GM23338 (cell line): ENCODE measurements at regions not wholly inside any gene's neighbourhood (a gene's known extent, or its start where the extent isn't known, plus 50 kb on each side); places are given as distances from the start of the nearest gene placed in this dataset.

Source experiments
- ATAC-seq: fragments of 200-7000 bp; cut with Tn5 transposase; 3 replicates; pipeline ENCODE4 v1.9.1; 2020
- DNase-seq: peaks from one replicate; pipeline ENCODE4 v3.0.0-alpha.2; 2015; ENCODE audit warnings: low spot score
- H2AFZ ChIP-seq: fragments of 200-600 bp; sonication (generic); 2 replicates; pipeline ENCODE4 v1.8.0; 2016; ENCODE audit warnings: antibody characterized with exemption, mild to moderate bottlenecking, moderate library complexity
- H3F3A ChIP-seq: fragments of 200-600 bp; sonication (generic); replicated peaks from 2 replicates; pipeline ENCODE4 v1.8.0; 2017; ENCODE audit warnings: antibody characterized with exemption, mixed run types, low read depth
- H3K27ac ChIP-seq: fragments of 200-600 bp; sonication (generic); 2 replicates; pipeline ENCODE4 v1.6.1; 2016; ENCODE audit warnings: low read depth
- H3K27me3 ChIP-seq: fragments of 200-600 bp; sonication (generic); 2 replicates; pipeline ENCODE4 v1.8.0; 2016; ENCODE audit warnings: mild to moderate bottlenecking, mixed run types, moderate library complexity; ENCODE audit not compliant: insufficient read depth
- H3K36me3 ChIP-seq: fragments of 200-600 bp; sonication (generic); 2 replicates; pipeline ENCODE4 v1.8.0; 2016; ENCODE audit warnings: mild to moderate bottlenecking; ENCODE audit not compliant: insufficient read depth
- H3K4me1 ChIP-seq: fragments of 200-600 bp; sonication (generic); 2 replicates; pipeline ENCODE4 v1.8.0; 2016; ENCODE audit warnings: mild to moderate bottlenecking, moderate library complexity; ENCODE audit not compliant: insufficient read depth
- H3K4me2 ChIP-seq: fragments of 200-600 bp; sonication (generic); 2 replicates; pipeline ENCODE4 v1.7.1; 2017; ENCODE audit warnings: mixed run types
- H3K4me3 ChIP-seq: fragments of 200-600 bp; sonication (generic); 2 replicates; pipeline ENCODE4 v1.6.1; 2016; ENCODE audit warnings: mixed run types
- H3K79me2 ChIP-seq: fragments of 200-600 bp; sonication (generic); replicated peaks from 2 replicates; pipeline ENCODE4 v1.8.0; 2017; ENCODE audit warnings: mild to moderate bottlenecking; ENCODE audit not compliant: insufficient read depth
- H3K9me2 ChIP-seq: fragments of 200-600 bp; sonication (generic); 2 replicates; pipeline ENCODE4 v1.8.0; 2017; ENCODE audit not compliant: insufficient read depth
- H4K20me1 ChIP-seq: fragments of 200-600 bp; sonication (generic); replicated peaks from 2 replicates; pipeline ENCODE4 v1.8.0; 2017; ENCODE audit warnings: mild to moderate bottlenecking; ENCODE audit not compliant: insufficient read depth
- H3K27ac Mint-ChIP-seq: 2 replicates; pipeline ENCODE4 v1.8.0; 2020; ENCODE audit warnings: inconsistent platforms, mild to moderate bottlenecking, moderate library complexity, mixed read lengths
- H3K27me3 Mint-ChIP-seq: 3 replicates; pipeline ENCODE4 v1.8.0; 2022; ENCODE audit warnings: low read depth, mild to moderate bottlenecking, moderate library complexity, mixed read lengths, inconsistent platforms; ENCODE audit not compliant: insufficient read depth, poor library complexity
- H3K36me3 Mint-ChIP-seq: 3 replicates; pipeline ENCODE4 v1.8.0; 2021; ENCODE audit warnings: low read depth, mild to moderate bottlenecking, inconsistent platforms, moderate library complexity, mixed read lengths
- H3K4me1 Mint-ChIP-seq: 3 replicates; pipeline ENCODE4 v1.8.0; 2020; ENCODE audit warnings: mild to moderate bottlenecking, inconsistent platforms, mixed read lengths
- H3K4me3 Mint-ChIP-seq: 3 replicates; pipeline ENCODE4 v1.8.0; 2021; ENCODE audit warnings: moderate library complexity, mild to moderate bottlenecking, inconsistent platforms, mixed read lengths
- H3K9me3 Mint-ChIP-seq: 3 replicates; pipeline ENCODE4 v1.8.0; 2020; ENCODE audit warnings: moderate library complexity, mild to moderate bottlenecking, inconsistent platforms, mixed read lengths
- CREB1 ChIP-seq: fragments of 250-450 bp; sonication (Bioruptor Pico); IDR thresholded peaks from 2 replicates; pipeline ENCODE4 v1.5.0; 2020; ENCODE audit warnings: low read depth, mild to moderate bottlenecking, moderate library complexity
- CTCF ChIP-seq, 2 experiments: fragments of 200-600 bp in 1 of 2; sonication (generic) in 1 of 2; conservative IDR thresholded peaks; 2 replicates each; pipeline versions ENCODE4 v1.5.1 to v1.6.1; 2016 to 2017; ENCODE audit warnings: antibody characterized with exemption in 2 of 2, low read depth in 2 of 2, mild to moderate bottlenecking in 2 of 2, moderate library complexity in 1 of 2
- ETS1 ChIP-seq: IDR thresholded peaks from 2 replicates; pipeline ENCODE4 v1.6.1; 2016; ENCODE audit warnings: antibody characterized with exemption
- EZH2 ChIP-seq: fragments of 200-600 bp; sonication (generic); IDR thresholded peaks from one replicate; pipeline ENCODE4 v1.8.0; 2017; ENCODE audit warnings: antibody characterized with exemption, mild to moderate bottlenecking, low read depth; ENCODE audit not compliant: unreplicated experiment
- NANOG ChIP-seq: IDR thresholded peaks from 2 replicates; pipeline ENCODE4 v1.6.1; 2016; ENCODE audit warnings: antibody characterized with exemption, borderline replicate concordance
- ZNF331 ChIP-seq: fragments of 250-450 bp; sonication (Bioruptor Pico); IDR thresholded peaks from 2 replicates; pipeline ENCODE4 v1.5.0; 2020; ENCODE audit warnings: low read depth, mild to moderate bottlenecking, moderate library complexity
- ZNF462 ChIP-seq: fragments of 250-450 bp; sonication (Bioruptor Pico); IDR thresholded peaks from 2 replicates; pipeline ENCODE4 v1.5.0; 2020; ENCODE audit warnings: mild to moderate bottlenecking, moderate library complexity

- Mint-ChIP-seq H3K27me3 (peaks cover 5% of the 10 kb centered on the region), H3K27ac (no peak overlapping the region), H3K36me3 (no peaks in the 10 kb centered on the region), H3K4me3 (peak overlapping the region; percentile 37; the same call in 2 of the 3 replicates), H3K9me3 (no peaks in the 10 kb centered on the region), H3K4me1 (peaks cover 20% of the 10 kb centered on the region)
- TF ChIP-seq CTCF (conservative IDR thresholded peaks at IDR 0.05; ENCODE audit: low read depth in 2 of 2) (peak; percentile 81 to 91), NANOG (no peak), CREB1 (CRISPR knock-in tag) (peak; percentile 50; the same call in 1 of the 2 replicates), EZH2 (no peak), ZNF331 (CRISPR knock-in tag) (no peak), ETS1 (no peak), ZNF462 (no peak)
- peak overlapping the region; percentile 61 for H3K4me2 ChIP-seq
- H4K20me1 ChIP-seq: no peaks in the 10 kb centered on the region
- no peaks in the 10 kb centered on the region for H3F3A ChIP-seq
- no peaks in the 10 kb centered on the region for H3K79me2 ChIP-seq
- H2AFZ ChIP-seq: peak overlapping the region; percentile 48; the same call in 1 of the 2 replicates
- DNase-seq: peak; percentile 85
- peaks cover 8% of the 10 kb centered on the region for H3K27me3 ChIP-seq
- H3K27ac ChIP-seq: no peak overlapping the region
- no peaks in the 10 kb centered on the region for H3K9me2 ChIP-seq
- H3K4me3 ChIP-seq: peak overlapping the region; percentile 38
- H3K4me1 ChIP-seq: peaks cover 10% of the 10 kb centered on the region
- no peaks in the 10 kb centered on the region for H3K36me3 ChIP-seq
- peak; percentile 54 for ATAC-seq
Observed at GRCh38 chr2:176554101-176555048, 285.1 kb downstream of the MTX2 start.
